PC-9 (cell line): ENCODE measurements at regions not wholly inside any gene's neighbourhood (a gene's known extent, or its start where the extent isn't known, plus 50 kb on each side); places are given as distances from the start of the nearest gene placed in this dataset.

Experiments
- BruUV-seq: library from RNA; stranded (reverse); fragments of 400-500 nt; replicated peaks from 2 replicates; lab custom pipeline; 2021; lab: Mats Ljungman, UMichigan
- CTCF ChIA-PET: fragments of 300-600 bp; sonication (Branson Sonifier 250); formaldehyde crosslinking; loops from one replicate; lab custom pipeline; 2022; ENCODE audit warnings: antibody characterized with exemption; lab: Charles Lee
- POLR2A ChIA-PET: fragments of 300-600 bp; sonication (Branson Sonifier 250); formaldehyde crosslinking; loops from one replicate; lab custom pipeline; 2022; ENCODE audit warnings: antibody characterized with exemption; ENCODE audit not compliant: unreplicated experiment; lab: Charles Lee
- DNase-seq, 2 experiments: peaks; one replicate each; pipeline versions ENCODE4 v3.0.0 to v3.0.0-alpha.2; 2015 to 2022; ENCODE audit warnings: mixed read lengths in 1 of 2
- H2AFZ ChIP-seq: fragments of 200-600 bp; sonication (generic); 2 replicates; pipeline ENCODE4 v1.8.1; 2017; ENCODE audit warnings: antibody characterized with exemption
- H3F3A ChIP-seq: fragments of 200-600 bp; sonication (generic); 2 replicates; pipeline ENCODE4 v1.8.1; 2017; ENCODE audit warnings: antibody characterized with exemption, mild to moderate bottlenecking, low read depth; ENCODE audit not compliant: insufficient read depth
- H3K27ac ChIP-seq: fragments of 200-600 bp; sonication (generic); 2 replicates; pipeline ENCODE4 v1.6.1; 2016; ENCODE audit warnings: mixed run types
- H3K27me3 ChIP-seq: fragments of 200-600 bp; sonication (generic); 2 replicates; pipeline ENCODE4 v1.6.1; 2016; ENCODE audit warnings: low read depth, mixed run types; ENCODE audit not compliant: insufficient read depth
- H3K36me3 ChIP-seq: fragments of 200-600 bp; sonication (generic); 2 replicates; pipeline ENCODE4 v1.6.1; 2016; ENCODE audit warnings: low read depth, mixed run types
- H3K4me1 ChIP-seq: fragments of 200-600 bp; sonication (generic); replicated peaks from 2 replicates; pipeline ENCODE4 v1.6.1; 2016; ENCODE audit warnings: mixed run types; ENCODE audit not compliant: insufficient read depth
- H3K4me2 ChIP-seq: fragments of 200-600 bp; sonication (generic); 2 replicates; pipeline ENCODE4 v1.6.1; 2017; ENCODE audit warnings: mixed run types
- H3K4me3 ChIP-seq: fragments of 200-600 bp; sonication (generic); 2 replicates; pipeline ENCODE4 v1.6.1; 2016; ENCODE audit warnings: mixed run types
- H3K79me2 ChIP-seq: fragments of 200-600 bp; sonication (generic); 2 replicates; pipeline ENCODE4 v1.6.1; 2017; ENCODE audit warnings: low read depth, mixed run types
- H3K9me2 ChIP-seq: fragments of 200-600 bp; sonication (generic); 2 replicates; pipeline ENCODE4 v1.8.1; 2017; ENCODE audit warnings: mild to moderate bottlenecking; ENCODE audit not compliant: insufficient read depth
- H3K9me3 ChIP-seq: fragments of 200-600 bp; sonication (generic); 2 replicates; pipeline ENCODE4 v1.8.1; 2016; ENCODE audit warnings: low read depth; ENCODE audit not compliant: insufficient read depth
- H4K20me1 ChIP-seq: fragments of 200-600 bp; sonication (generic); 2 replicates; pipeline ENCODE4 v1.8.1; 2017; ENCODE audit not compliant: insufficient read depth
- CTCF ChIP-seq: fragments of 200-600 bp; sonication (generic); conservative IDR thresholded peaks from 2 replicates; pipeline ENCODE4 v1.6.1; 2017; ENCODE audit warnings: mixed run types, antibody characterized with exemption, mild to moderate bottlenecking, moderate library complexity
- EZH2 ChIP-seq: fragments of 200-600 bp; sonication (generic); IDR thresholded peaks from 2 replicates; pipeline ENCODE4 v1.8.0; 2017; ENCODE audit warnings: antibody characterized with exemption, low read depth
- intact Hi-C: fragments of 100-400 bp; cut with micrococcal nuclease; formaldehyde crosslinking; loops from one replicate; pipeline ENCODE4 v1.10.0; 2022; ENCODE audit not compliant: unreplicated experiment

- Histone ChIP-seq H3K4me2 (no peak overlapping the region), H3K4me1 (no peaks in the 10 kb centered on the region), H3K27ac (no peak overlapping the region), H2AFZ (no peak overlapping the region), H3K79me2 (no peaks in the 10 kb centered on the region), H3K9me3 (no peaks in the 10 kb centered on the region), H3K9me2 (no peaks in the 10 kb centered on the region), H3F3A (no peaks in the 10 kb centered on the region), H3K27me3 (peaks cover 98% of the 10 kb centered on the region), H3K36me3 (no peaks in the 10 kb centered on the region), H3K4me3 (no peak overlapping the region), H4K20me1 (no peaks in the 10 kb centered on the region)
- POLR2A ChIA-PET = no interaction called here
- TF ChIP-seq EZH2 (no peak), CTCF (no peak)
- BruUV-seq = no TSS peak
- CTCF ChIA-PET = no interaction called here
- intact Hi-C loops = no loop called here
- no peak for DNase-seq
Measured at GRCh38 chr5:2574155-2574554, 177.3 kb downstream of the IRX2 start.

- Histone ChIP-seq H3F3A (no peaks in the 10 kb centered on the region), H3K9me3 (no peaks in the 10 kb centered on the region; the same call in 1 of the 2 replicates), H3K36me3 (no peaks in the 10 kb centered on the region), H3K4me3 (no peak overlapping the region), H3K9me2 (no peaks in the 10 kb centered on the region), H3K27ac (no peak overlapping the region), H3K4me2 (no peak overlapping the region), H3K79me2 (no peaks in the 10 kb centered on the region), H4K20me1 (no peaks in the 10 kb centered on the region), H2AFZ (no peak overlapping the region), H3K27me3 (peaks cover 97% of the 10 kb centered on the region), H3K4me1 (no peaks in the 10 kb centered on the region)
- intact Hi-C loops = no loop called here
- no TSS peak for BruUV-seq
- ChIA-PET POLR2A (interaction anchor here (0.7 kb wide), 1 partner anchor 9 kb away, joined by 3 read pairs; no protein-coding TSS in a partner anchor), CTCF (no interaction called here)
- DNase-seq = no peak
- TF ChIP-seq CTCF (no peak), EZH2 (no peak)
Measured at GRCh38 chr5:2570586-2570985, 180.9 kb downstream of the IRX2 start.

- no TSS peak for BruUV-seq
- CTCF ChIA-PET = no interaction called here
Measured at GRCh38 chr5:2569774-2570542, 181.5 kb downstream of the IRX2 start.

More at GRCh38 chr5:2569774-2570542, 181.5 kb downstream of the IRX2 start:
- H3K9me3 ChIP-seq = no peaks in the 10 kb centered on the region; the same call in 1 of the 2 replicates
- no peak overlapping the region for H3K4me3 ChIP-seq
- H2AFZ ChIP-seq = no peak overlapping the region
- no peaks in the 10 kb centered on the region for H4K20me1 ChIP-seq
- no peaks in the 10 kb centered on the region for H3K4me1 ChIP-seq
- POLR2A ChIA-PET = no interaction called here
- DNase-seq = no peak
- no peak overlapping the region for H3K27ac ChIP-seq
- H3K79me2 ChIP-seq = no peaks in the 10 kb centered on the region
- intact Hi-C loops = no loop called here
- no peaks in the 10 kb centered on the region for H3F3A ChIP-seq
- no peaks in the 10 kb centered on the region for H3K36me3 ChIP-seq
- no peak for TF ChIP-seq EZH2
- no peak for TF ChIP-seq CTCF
- no peaks in the 10 kb centered on the region for H3K9me2 ChIP-seq
- no peak overlapping the region for H3K4me2 ChIP-seq
- H3K27me3 ChIP-seq = peaks cover 96% of the 10 kb centered on the region
